Retinal pigment epithelial cell (primary cell): ENCODE measurements at regions not wholly inside any gene's neighbourhood (a gene's known extent, or its start where the extent isn't known, plus 50 kb on each side); places are given as distances from the start of the nearest gene placed in this dataset.

Source experiments
- DNase-seq: peaks from one replicate; pipeline ENCODE4 v3.0.0-alpha.2; 2010; ENCODE audit warnings: low read depth
- H3K4me3 ChIP-seq: 2 replicates; pipeline ENCODE4 v1.5.1; 2011; ENCODE audit warnings: mild to moderate bottlenecking, low read length, control low read depth, moderate library complexity
- TF ChIP-seq, protein P1 (sequence below): conservative IDR thresholded peaks from 2 replicates; pipeline ENCODE4 v1.5.1; 2011; ENCODE audit warnings: low read depth, low read length, control low read depth, inconsistent platforms

DNA sequence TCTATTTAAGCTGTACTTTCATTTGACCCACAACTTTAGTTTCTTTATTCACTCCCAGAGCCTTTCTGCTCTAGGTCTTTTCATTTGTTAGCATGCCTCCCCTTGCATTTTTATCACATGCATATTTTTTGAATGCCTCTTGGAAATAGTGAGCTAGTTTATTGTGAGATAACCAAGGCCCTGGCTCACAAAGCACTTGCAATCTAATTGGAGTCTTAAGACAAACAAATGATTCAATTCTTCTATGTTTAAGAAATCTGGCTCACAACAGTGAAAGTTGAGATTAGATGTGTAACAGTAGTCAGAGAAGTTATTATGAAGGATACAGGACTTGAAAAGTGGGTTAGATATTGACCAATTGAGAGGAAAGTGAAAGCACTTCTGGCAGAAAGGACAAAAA lies 173.4 kb downstream of the MOXD1 start:
- TF ChIP-seq, protein P1, sequence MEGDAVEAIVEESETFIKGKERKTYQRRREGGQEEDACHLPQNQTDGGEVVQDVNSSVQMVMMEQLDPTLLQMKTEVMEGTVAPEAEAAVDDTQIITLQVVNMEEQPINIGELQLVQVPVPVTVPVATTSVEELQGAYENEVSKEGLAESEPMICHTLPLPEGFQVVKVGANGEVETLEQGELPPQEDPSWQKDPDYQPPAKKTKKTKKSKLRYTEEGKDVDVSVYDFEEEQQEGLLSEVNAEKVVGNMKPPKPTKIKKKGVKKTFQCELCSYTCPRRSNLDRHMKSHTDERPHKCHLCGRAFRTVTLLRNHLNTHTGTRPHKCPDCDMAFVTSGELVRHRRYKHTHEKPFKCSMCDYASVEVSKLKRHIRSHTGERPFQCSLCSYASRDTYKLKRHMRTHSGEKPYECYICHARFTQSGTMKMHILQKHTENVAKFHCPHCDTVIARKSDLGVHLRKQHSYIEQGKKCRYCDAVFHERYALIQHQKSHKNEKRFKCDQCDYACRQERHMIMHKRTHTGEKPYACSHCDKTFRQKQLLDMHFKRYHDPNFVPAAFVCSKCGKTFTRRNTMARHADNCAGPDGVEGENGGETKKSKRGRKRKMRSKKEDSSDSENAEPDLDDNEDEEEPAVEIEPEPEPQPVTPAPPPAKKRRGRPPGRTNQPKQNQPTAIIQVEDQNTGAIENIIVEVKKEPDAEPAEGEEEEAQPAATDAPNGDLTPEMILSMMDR: no peak
- H3K4me3 ChIP-seq: no peak overlapping the region
- DNase-seq: no peak

DNA sequence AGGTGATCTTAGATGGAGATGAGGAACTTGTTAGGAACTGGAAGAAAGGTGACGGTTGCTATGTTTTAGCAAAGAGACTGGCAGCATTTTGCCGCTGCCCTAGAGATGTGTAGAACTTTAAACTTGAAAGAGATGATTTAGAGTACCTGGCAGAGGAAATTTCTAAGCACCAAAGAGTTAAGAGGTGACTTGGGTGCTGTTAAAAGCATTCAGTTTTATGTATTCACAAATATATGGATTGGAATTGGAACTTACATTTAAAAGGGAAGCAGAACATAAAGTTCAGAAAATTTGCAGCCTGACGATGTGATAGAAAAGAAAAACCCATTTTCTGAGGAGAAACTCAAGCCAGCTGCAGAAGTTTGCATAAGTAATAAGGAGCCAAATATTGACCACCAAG lies 176.3 kb downstream of the MOXD1 start:
- no peak overlapping the region for H3K4me3 ChIP-seq
- TF ChIP-seq, protein P1: no peak
- DNase-seq: no peak

DNA sequence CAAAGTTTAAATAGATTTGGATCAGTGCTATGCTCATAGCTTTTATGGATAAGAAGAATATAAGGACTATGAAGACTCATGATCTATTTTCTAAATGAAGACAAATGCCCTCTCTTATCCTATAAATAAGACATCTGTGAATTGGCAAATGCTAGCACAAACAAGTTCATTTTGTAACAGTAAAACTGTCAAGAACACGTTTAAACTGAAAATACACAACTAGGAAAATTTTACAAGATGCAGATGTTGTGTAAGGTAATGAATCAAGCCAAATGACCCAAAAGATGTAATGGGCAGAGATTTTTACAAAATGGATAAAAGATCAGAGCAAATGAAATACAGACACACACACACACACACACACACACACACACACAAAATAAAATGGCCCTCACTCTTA lies 180.5 kb downstream of the MOXD1 start:
- H3K4me3 ChIP-seq: no peak overlapping the region
- TF ChIP-seq, protein P1: no peak
- DNase-seq: no peak

DNA sequence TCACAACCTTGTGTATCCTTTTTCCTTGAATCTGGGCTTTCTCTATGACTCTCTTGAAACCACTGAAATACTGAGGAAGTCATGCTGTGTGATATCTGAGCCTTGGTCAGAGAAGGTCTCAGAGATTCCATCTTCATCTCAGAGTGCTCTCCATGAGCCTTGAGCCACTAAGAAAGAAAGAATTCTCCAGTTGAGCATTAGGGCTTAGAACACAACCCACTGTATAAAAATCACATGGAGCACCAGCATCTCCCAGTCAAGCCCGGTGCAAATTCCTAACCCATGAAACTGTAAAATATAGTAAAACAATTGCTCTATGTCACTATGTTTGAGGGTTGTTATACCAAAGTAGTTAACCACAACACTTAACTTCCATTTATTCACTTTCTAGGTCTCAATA lies 181.4 kb downstream of the MOXD1 start:
- H3K4me3 ChIP-seq: no peak overlapping the region
- no peak for DNase-seq
- TF ChIP-seq, protein P1: no peak

DNA sequence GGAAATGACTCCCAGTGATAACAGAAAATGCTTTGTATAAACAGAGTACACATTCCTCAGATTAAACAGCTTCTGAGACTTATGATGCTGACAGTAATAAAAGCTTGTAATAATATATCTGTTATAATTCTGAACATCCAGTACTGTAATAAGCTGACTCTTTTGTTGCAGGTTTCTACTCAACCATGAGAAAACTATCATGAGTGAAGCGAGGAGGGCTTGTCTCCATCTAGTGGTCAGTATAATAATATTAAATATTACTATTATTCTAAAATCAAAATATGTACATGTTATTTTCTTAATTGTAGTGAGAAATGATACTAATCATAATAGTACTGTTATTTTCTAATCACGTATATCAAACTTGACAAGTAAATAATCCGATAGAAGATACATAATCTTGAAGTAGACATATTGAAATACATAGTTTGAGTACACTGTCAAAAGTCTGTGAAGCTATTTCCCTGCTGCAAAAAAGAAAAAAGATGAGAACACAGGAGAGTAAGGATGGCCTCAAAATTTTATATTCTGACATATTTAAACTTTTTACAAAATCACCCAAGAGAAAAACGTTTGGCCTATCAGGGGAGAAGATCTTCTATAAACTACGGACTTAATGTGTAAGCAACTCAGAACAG lies 183.1 kb downstream of the MOXD1 start:
- no peak overlapping the region for H3K4me3 ChIP-seq
- TF ChIP-seq, protein P1: peak; percentile 51
- no peak for DNase-seq

DNA sequence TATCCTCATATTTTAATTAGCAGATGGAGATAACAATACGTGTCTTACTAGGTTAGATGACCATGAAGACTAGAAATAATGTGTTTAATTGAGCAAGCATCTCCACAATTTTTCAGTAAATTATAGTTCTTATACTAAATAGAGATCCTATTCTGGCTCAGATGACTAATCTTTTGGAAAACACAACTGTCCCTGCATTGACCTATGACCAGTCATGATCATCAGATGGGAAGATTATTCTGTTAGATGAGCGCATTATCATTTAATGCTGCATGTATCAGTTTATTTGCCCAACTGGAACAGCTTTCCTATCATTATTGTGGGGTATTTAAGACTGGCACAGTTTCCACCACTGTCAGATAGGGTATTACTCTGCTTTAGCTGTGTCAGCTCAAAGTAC lies 185.5 kb downstream of the MOXD1 start:
- TF ChIP-seq, protein P1: no peak
- no peak for DNase-seq
- no peak overlapping the region for H3K4me3 ChIP-seq

DNA sequence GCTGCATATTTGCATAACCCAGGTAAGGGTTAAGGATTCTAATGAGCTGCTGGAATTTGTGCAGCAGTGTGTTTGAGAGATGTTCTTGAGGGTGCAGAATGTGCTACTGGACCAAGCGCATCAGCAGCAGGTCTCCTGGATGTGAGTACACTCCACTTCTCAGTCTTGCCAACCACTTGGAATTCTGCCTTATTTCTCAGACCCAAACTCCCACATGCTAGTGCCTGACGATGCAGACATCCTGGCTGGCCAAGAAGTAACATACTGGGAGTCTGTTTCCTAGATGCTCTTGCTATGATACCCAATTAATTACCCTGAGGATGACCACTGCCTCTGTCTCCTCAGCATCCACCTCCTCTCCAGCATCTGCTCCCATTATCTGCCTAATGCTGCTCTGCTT lies 186.6 kb downstream of the MOXD1 start:
- TF ChIP-seq, protein P1: no peak
- no peak for DNase-seq

More for the DNA sequence above, 186.6 kb downstream of the MOXD1 start:
- no peak overlapping the region for H3K4me3 ChIP-seq
